Muscle layer of colon (tissue), 2 donors: ENCODE measurements at regions not wholly inside any gene's neighbourhood (a gene's known extent, or its start where the extent isn't known, plus 50 kb on each side); places are given as distances from the start of the nearest gene placed in this dataset.

ENCODE experiments used
- H3K27ac ChIP-seq: one replicate; pipeline ENCODE4 v1.7.0; 2013; ENCODE audit warnings: low read depth, mild to moderate bottlenecking, low read length, moderate library complexity
- H3K27me3 ChIP-seq, 2 donors: one replicate each; pipeline ENCODE4 v1.7.0; 2013; ENCODE audit warnings: low read length in 2 of 2, mild to moderate bottlenecking in 2 of 2; ENCODE audit not compliant: insufficient read depth in 2 of 2, control insufficient read depth in 1 of 2
- H3K36me3 ChIP-seq: one replicate; pipeline ENCODE4 v1.7.0; 2013; ENCODE audit warnings: mild to moderate bottlenecking, low read length; ENCODE audit not compliant: insufficient read depth
- H3K4me1 ChIP-seq: one replicate; pipeline ENCODE4 v1.7.0; 2013; ENCODE audit warnings: mild to moderate bottlenecking, low read length; ENCODE audit not compliant: insufficient read depth
- H3K4me3 ChIP-seq, 2 donors: one replicate each; pipeline ENCODE4 v1.7.0; 2013; ENCODE audit warnings: low read length in 2 of 2, low read depth in 1 of 2, mild to moderate bottlenecking in 1 of 2, moderate library complexity in 1 of 2
- H3K9ac ChIP-seq: one replicate; pipeline ENCODE4 v1.7.0; 2013; ENCODE audit warnings: low read length
- H3K9me3 ChIP-seq: one replicate; pipeline ENCODE4 v1.7.0; 2013; ENCODE audit warnings: mild to moderate bottlenecking, low read length
- donor health status: abdominal sarcoma.
- donor health status: Adenocarcinoma of cecum.

DNA sequence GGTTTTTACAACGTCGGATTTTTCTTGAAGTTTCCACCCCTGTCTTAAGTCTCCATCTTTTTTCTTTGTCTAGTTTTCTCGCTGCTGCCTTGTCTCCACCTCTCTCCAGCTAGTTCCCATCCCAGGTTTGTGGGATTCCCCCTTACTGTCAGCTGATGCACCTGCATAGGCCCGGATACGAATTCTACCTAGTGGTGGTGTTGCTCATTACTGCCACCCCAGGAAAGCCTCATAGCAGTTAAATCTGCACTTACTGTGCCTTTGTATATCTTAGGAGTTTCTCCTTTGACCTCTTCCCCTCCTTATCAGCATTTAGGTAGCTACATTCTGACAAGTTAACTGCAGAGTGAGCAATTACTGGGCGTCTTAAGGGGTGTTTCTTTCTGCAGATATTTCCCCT lies 1693.1 kb upstream of the TENM3 start:
- no peak overlapping the region for H3K4me3 ChIP-seq
- H3K36me3 ChIP-seq: no peaks in the 10 kb centered on the region
- no peaks in the 10 kb centered on the region for H3K4me1 ChIP-seq
- no peaks in the 10 kb centered on the region for H3K9me3 ChIP-seq
- H3K9ac ChIP-seq: no peak overlapping the region
- no peaks in the 10 kb centered on the region for H3K27me3 ChIP-seq
- H3K27ac ChIP-seq: no peak overlapping the region

DNA sequence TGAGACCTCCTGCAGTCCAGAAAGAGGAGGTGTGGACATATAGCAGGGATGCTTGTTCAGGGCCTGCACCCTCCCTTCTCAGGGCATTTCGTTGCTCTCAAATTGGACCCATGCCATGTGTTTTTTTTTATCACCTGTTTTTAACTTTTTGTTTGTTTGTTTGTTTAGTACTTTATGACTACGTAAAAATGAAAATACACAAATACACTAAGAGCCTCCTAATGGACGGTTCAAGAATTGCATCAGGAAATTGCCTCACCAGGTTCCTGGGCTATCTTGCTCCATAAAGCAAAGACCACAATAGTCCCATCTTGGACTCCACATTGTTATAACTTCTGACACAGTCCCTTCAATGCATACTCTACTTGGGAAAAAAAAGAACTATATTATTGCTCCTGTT lies 1685.9 kb upstream of the TENM3 start:
- Histone ChIP-seq H3K4me1 (peaks cover 4% of the 10 kb centered on the region), H3K27me3 (no peaks in the 10 kb centered on the region), H3K36me3 (no peaks in the 10 kb centered on the region), H3K27ac (no peak overlapping the region), H3K9me3 (no peaks in the 10 kb centered on the region), H3K9ac (no peak overlapping the region), H3K4me3 (no peak overlapping the region)

DNA sequence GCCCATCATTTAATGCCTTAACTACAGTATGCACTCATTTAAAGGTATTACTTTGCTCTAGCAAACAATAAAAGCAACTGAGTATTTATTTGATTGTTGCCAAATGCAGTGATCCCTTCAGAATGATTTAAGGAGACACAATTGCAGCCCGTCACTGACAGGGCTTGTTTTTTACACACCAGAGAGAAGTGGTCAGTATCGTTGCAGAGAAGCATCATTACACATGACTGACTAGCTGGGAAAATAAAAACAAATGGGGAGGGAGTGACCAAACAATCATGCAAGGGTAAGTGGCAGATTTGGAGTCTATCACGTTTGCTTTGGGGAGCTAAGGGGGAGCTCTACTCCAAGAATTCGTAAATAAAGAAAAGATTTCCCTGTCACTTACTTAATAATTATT lies 1685.3 kb upstream of the TENM3 start:
- peaks cover 4% of the 10 kb centered on the region for H3K4me1 ChIP-seq
- no peak overlapping the region for H3K9ac ChIP-seq
- no peak overlapping the region for H3K4me3 ChIP-seq
- H3K36me3 ChIP-seq: no peaks in the 10 kb centered on the region
- no peaks in the 10 kb centered on the region for H3K9me3 ChIP-seq
- H3K27ac ChIP-seq: no peak overlapping the region
- H3K27me3 ChIP-seq: no peaks in the 10 kb centered on the region

DNA sequence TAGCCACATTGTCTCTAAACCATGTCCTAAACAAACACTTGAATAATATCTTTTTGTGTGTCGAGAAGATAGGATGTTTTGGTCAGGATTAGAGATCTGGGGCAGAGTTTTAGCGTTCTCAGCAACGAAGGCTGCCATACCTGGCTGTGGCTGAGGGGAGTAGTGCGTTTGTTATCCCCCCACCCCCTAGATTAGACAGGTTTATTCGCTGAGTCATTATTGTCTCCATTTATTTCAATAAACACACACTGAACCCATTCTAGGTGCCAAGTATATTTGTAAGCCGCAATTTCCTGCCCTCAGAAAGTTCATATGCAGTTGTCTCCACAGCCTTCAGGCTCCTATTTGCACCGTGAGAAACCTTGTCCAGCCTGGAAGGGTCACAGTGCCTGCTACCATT lies 1684.8 kb upstream of the TENM3 start:
- Histone ChIP-seq H3K27ac (no peak overlapping the region), H3K9ac (no peak overlapping the region), H3K4me3 (no peak overlapping the region), H3K4me1 (peaks cover 4% of the 10 kb centered on the region), H3K9me3 (no peaks in the 10 kb centered on the region), H3K27me3 (no peaks in the 10 kb centered on the region), H3K36me3 (no peaks in the 10 kb centered on the region)

DNA sequence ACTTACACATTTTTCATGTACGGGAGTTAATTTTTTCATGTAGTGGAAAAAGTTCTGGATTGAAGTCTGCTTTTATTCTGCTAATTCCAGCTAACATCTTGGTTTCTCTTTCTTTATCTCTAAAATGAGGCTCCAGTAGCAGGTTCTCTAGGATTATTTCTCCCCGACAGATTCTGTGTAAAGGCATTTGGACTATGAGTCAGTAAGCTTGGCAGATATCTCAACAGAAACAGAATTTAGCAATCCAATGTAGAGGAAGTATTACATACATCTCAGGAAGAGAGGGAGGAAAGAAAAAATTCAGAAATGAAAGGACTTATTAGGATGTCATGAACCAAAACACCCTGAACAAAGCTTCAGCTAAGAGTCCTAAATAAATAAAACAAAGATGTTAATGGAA lies 1682.3 kb upstream of the TENM3 start:
- Histone ChIP-seq H3K27me3 (no peaks in the 10 kb centered on the region), H3K4me3 (no peak overlapping the region)

DNA sequence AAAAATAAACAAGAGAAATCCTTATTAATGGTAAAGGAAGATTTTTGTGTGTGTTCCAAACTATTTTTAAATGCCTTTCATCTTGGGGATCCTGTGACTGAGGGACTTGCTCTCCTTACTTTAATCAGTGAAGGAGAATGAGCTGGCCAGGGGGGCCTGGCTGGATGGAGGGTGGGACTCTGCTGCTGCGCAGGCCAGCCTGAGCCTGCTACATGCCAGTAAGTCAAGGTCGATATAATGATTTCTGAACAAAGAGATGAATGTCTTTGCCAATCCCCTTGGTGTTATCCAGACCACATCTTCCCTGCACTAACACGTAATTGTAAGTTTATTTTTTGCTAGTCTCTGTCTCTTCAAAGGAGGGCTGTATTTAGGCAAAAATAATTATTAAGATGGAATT lies 1679.2 kb upstream of the TENM3 start:
- Histone ChIP-seq H3K4me3 (peak overlapping the region in 1 of 2 donors; percentile 36), H3K9ac (no peak overlapping the region), H3K27ac (no peak overlapping the region), H3K27me3 (no peaks in the 10 kb centered on the region), H3K36me3 (no peaks in the 10 kb centered on the region), H3K4me1 (peaks cover 4% of the 10 kb centered on the region), H3K9me3 (no peaks in the 10 kb centered on the region)

More for the DNA sequence above, 1682.3 kb upstream of the TENM3 start:
- Histone ChIP-seq H3K36me3 (no peaks in the 10 kb centered on the region), H3K9ac (no peak overlapping the region), H3K4me1 (peaks cover 4% of the 10 kb centered on the region), H3K9me3 (no peaks in the 10 kb centered on the region), H3K27ac (no peak overlapping the region)

DNA sequence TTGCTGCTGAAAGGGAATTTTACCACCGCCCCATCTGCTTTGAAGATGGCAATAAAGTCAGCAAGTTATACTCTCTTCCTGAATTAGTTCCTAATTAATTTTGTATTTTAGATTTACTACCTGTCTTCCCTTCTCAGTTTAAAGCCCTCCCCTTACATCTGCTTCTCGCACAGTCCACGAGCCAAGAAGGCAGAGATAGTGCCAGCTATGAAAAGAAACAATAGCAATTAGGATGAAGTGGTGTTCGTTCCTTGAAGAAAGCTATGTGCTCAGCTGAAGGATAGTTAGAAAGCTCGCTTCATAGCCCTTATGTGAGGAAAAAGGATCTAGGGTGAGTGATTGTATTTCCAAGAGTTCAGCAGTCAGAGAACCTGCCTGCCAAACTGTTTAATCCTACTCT lies 1678.8 kb upstream of the TENM3 start:
- Histone ChIP-seq H3K4me3 (peak overlapping the region in 1 of 2 donors; percentile 36), H3K4me1 (peaks cover 4% of the 10 kb centered on the region), H3K9ac (no peak overlapping the region), H3K9me3 (no peaks in the 10 kb centered on the region), H3K27me3 (no peaks in the 10 kb centered on the region), H3K27ac (no peak overlapping the region), H3K36me3 (no peaks in the 10 kb centered on the region)

DNA sequence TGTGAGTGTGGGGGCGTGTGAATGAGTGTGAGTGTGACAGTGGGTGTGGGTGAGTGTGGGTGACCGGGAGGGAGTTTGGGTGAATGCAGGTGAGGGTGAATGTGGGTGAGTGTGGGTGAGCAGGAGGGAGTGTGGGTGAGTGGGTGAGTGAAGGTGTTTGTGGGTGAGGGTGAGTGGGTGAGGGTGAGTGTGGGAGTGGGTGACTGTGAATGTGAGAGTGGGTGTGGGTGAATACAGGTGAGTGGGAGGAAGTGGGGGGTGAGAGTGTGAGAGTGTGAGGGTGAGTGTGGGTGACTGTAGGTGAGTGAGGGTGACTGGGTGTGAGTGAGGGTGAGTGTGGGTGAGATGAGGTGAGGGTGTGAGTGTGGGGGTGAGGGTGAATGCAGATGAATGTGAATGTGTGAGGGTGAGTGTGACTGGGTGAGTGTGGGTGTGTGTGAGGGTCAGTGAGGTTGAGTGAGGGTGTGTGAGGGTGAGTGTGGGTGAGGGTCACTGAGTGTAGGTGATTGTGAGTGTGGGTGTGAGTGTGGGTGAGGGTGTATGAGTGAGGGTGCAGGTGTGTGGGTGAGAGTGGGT lies 1677.3 kb upstream of the TENM3 start:
- Histone ChIP-seq H3K4me1 (no peaks in the 10 kb centered on the region), H3K9ac (no peak overlapping the region), H3K36me3 (no peaks in the 10 kb centered on the region), H3K27ac (no peak overlapping the region), H3K27me3 (no peaks in the 10 kb centered on the region), H3K9me3 (no peaks in the 10 kb centered on the region), H3K4me3 (no peak overlapping the region)

DNA sequence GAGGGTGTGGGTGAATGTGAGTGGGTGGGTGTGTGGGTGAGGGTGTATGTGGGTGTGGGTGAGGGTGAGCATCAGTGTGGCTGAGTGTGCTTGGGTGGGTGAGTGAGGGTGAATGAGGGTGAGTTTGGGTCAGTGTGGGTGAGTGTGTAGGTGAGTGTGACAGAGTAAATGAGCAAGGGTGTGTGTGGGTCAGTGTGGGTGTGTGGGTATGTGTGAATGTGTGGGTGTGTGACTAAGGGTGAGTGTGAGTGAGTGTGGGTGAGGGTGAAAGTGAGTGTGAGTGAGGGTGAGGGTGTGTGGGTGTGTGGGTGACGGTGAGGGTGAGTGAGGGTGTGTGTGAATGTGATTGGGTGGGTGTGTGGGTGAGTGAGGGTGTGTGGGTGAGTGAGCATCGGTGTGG lies 1676.7 kb upstream of the TENM3 start:
- H3K4me3 ChIP-seq: no peak overlapping the region
- no peaks in the 10 kb centered on the region for H3K9me3 ChIP-seq
- H3K27me3 ChIP-seq: no peaks in the 10 kb centered on the region
- H3K4me1 ChIP-seq: no peaks in the 10 kb centered on the region
- no peaks in the 10 kb centered on the region for H3K36me3 ChIP-seq
- H3K9ac ChIP-seq: no peak overlapping the region
- no peak overlapping the region for H3K27ac ChIP-seq

DNA sequence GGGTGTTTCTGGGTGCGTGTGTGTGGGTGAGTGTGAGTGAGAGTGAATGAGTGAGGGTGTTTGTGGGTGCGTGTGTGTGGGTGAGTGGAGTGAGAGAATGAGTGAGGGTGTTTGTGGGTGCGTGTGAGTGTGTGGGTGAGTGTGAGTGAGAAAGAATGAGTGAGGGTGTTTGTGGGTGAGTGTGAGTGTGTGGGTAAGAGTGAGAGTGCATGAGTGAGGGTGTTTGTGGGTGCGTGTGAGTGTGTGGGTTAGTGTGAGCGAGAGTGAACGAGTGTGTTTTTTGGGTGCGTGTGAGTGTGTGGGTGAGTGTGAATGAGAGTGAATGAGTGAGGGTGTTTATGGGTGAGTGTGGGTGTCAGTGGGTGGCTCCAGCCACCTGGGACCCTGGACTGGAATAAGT lies 1676.1 kb upstream of the TENM3 start:
- Histone ChIP-seq H3K4me3 (no peak overlapping the region), H3K4me1 (no peaks in the 10 kb centered on the region), H3K36me3 (no peaks in the 10 kb centered on the region), H3K27me3 (no peaks in the 10 kb centered on the region), H3K9ac (no peak overlapping the region), H3K9me3 (no peaks in the 10 kb centered on the region), H3K27ac (no peak overlapping the region)

DNA sequence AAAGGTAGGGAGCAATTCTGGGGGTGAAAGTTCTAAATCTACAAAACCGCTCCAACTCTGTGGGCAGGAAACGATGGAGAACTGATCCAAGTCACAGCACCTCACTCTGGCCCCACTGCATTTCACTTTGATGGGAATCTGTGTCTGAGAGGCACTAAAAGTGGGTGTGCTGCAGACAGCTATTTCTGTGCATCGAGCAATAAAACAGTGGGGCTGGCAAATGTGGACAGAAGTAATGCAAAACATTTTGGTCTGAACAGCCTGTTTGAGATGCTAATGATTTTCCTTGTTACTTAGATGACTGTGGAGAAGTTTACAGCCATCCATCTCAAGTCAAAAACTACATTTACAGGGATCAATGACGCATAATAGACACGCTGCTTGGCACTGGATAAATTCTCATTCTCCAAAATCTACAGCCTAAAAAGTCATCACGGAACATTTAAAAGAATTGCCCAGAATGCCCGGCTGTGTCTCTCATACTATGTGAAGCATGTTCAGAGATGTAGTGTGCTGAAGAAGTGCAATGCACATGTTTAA lies 1671.6 kb upstream of the TENM3 start:
- H3K9ac ChIP-seq: no peak overlapping the region
- H3K4me3 ChIP-seq: no peak overlapping the region
- no peaks in the 10 kb centered on the region for H3K27me3 ChIP-seq
- H3K9me3 ChIP-seq: no peaks in the 10 kb centered on the region
- no peaks in the 10 kb centered on the region for H3K36me3 ChIP-seq
- no peak overlapping the region for H3K27ac ChIP-seq
- no peaks in the 10 kb centered on the region for H3K4me1 ChIP-seq

DNA sequence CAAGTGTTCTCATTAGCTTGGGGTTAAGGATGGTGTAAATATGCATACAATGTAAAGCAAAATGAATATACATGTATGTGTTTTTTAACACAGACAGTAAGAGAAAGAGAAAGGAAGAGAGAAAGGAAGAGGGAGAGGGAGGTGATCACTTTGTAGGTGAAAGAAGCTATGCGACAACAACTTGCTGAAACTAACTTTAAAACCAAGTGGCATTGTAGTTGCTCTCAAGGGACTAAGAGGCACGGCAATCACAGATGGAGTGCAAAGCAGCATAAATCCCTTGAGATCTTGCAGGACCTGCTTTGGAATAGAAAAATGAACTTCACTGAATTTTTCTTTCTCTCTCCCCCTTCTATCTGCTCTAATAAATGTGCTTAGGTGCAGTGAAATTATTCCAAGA lies 1665.0 kb upstream of the TENM3 start:
- Histone ChIP-seq H3K4me1 (no peaks in the 10 kb centered on the region), H3K27me3 (no peaks in the 10 kb centered on the region), H3K4me3 (no peak overlapping the region), H3K9me3 (no peaks in the 10 kb centered on the region), H3K9ac (no peak overlapping the region), H3K27ac (no peak overlapping the region), H3K36me3 (no peaks in the 10 kb centered on the region)
